GM18502 (cell line): ENCODE measurements at regions not wholly inside any gene's neighbourhood (a gene's known extent, or its start where the extent isn't known, plus 50 kb on each side); places are given as distances from the start of the nearest gene placed in this dataset.

ENCODE experiments used
- ATAC-seq: cut with Tn5 transposase; IDR thresholded peaks from one replicate; pipeline ENCODE4 v1.9.1; 2021; ENCODE audit warnings: mild to moderate bottlenecking; ENCODE audit not compliant: unreplicated experiment, poor library complexity

DNA sequence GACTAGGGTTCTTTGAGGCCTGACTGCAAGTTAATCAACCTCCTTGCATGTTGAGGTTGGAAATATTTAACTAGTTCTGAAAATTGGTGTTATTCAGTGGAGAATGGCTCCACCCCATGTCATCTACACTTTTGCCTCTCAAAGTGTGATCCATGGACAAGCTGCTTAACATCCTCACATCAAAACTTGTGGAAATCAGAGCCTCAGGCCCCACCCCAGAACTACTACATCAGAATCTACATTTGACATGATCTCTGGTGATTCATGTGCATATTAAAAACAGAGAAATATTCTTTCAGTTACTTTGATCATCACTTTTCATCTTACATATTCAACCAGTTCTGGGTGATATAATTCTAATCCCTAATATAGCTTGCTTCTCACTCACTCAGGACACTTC lies 632.9 kb downstream of the ARL4A start:
- ATAC-seq, result no peak

DNA sequence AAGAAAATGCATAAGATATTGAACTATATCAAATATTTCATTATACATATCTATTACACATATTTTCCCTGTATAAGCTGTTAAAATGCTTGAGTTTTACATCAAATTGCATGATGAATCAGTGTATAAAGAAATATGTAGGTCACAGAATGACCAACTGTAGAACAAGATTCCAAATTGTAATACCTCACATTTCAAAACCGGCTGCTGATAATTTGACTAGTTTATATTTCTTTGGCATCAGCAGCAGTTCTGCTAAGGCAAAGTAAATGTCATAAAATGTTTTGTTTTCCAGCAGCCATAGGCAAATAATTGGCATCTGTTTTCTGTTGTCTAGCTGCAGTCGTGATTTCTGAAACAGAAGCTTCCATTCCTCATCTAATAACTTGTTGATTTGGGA lies 633.9 kb downstream of the ARL4A start:
- no peak for ATAC-seq

DNA sequence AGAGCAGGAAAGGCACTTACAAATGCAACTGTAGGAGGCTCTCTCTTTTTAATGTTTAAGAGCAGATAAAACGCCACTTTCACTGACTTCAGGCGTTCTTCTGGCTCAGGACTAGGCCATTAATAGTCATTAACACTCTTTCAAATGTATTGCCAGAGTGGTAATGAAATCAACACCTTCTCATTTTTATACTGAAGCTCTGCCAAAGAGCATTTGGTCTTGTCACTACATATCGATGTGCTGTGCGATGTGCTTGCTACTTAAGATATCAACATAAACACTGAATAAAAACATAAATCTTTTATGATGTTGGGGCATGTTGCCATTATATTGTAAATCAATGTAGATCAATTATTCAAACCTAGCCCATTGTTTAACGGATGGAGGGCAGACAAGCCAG lies 634.7 kb downstream of the ARL4A start:
- ATAC-seq, result no peak

DNA sequence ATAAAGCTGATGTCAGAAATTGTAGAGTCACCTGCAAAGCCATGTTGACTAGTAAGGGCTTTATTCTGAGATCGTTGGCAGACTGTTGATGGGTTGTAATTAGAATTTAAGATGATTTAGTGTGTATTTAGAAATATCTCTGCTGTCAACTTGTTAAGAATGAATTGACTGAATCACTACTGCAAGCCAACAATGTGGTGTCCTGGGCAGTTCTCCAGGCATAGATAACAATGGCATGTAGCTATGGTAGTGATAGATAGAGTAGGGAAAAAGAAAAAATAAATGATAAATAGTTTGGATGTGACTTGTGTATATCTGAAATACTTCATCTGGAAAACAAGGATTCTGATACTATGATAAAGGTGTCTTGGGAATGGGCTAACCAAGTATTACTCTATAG lies 640.2 kb downstream of the ARL4A start:
- ATAC-seq, result no peak

DNA sequence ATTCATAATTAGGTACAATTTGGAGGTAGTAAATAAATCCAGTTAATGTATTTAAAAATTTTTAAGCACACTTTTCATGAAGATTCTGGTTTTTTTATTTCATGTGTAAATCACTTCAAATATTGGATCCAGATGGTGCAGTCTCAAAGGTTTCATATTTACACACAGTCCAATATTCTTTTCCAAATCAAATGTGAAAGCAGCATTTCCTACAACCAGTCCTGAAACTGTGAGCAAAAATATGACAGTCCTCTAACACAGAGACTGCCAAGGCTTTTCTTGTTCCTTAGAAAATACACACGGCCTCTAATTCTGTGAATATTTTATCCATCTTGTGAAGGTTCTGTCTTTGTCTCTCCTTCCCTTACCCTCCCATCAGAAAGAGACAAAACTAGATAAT lies 645.9 kb downstream of the ARL4A start:
- no peak for ATAC-seq

DNA sequence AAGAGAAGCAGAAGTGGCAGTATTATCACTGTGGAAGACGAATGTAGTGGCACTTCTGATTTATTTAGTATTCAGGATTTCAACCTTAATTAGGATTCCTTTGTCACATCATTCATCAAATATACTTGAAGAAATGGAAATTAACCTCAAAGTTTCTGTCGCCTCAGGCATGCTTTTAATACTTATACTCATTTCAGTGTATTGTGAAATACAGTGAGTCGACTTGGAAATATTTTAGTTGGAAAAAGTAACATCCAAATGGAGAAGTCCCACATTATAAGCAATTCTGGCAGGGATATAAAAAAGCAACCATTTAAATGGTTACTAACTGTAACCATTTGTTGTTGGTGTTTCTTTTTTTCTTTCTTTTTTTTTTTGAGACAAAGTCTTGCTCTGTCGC lies 648.8 kb downstream of the ARL4A start:
- ATAC-seq, result no peak

DNA sequence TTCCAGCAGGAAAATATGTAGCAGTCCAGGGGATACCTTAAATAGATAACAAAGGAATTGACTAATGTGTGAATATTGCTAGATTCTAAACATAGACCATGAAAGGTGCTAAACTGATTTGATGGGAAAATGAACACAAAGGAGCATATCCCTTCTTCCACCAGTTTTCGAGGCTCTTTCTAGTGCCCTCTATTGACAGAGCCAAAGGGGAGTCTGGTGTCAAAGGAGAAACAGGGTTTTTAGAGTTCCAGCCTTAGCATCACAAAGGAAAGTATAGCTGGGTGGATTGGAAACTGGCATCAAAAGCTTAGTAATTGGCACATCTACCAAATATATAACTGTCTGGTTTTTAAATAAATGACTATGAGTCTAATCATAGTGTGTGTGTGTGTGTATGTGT lies 636.8 kb downstream of the ETV1 start:
- no peak for ATAC-seq

DNA sequence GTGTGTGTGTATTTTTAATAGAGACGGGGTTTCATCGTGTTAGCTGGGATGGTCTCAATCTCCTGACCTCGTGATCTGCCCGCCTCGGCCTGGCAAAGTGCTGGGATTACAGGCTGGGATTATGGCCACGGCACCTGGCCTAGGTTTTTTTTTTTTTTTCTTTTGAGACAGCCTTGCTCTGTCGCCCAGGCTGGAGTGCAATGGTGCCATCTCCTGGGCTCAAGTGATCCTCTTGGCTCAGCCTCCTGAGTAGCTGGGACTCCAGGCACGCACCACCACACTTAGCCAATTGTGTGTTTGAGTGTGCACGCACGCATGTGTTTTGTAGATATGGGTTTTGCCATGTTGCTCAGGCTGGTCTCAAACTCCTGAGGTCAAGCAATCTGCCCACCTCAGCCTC lies 629.8 kb downstream of the ETV1 start:
- no peak for ATAC-seq

DNA sequence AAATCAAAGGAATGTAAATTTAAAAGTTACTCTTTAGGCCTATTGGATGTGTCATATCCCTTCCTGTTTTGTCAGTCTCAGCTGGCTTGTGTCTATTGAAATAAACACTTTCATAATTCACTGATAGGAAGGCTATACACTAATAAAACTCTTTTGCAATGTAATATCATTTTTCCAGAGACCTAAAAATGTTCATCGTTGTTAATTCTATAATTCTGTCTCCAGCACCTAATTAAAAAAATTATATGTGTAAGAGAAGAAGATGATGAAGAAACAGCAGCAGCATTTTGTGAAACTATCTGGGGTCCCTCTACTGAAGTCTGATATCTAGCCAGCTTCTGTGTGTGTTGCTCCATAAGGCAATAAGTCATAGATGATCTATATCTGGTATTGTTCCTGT lies 602.7 kb downstream of the ETV1 start:
- ATAC-seq, result no peak

DNA sequence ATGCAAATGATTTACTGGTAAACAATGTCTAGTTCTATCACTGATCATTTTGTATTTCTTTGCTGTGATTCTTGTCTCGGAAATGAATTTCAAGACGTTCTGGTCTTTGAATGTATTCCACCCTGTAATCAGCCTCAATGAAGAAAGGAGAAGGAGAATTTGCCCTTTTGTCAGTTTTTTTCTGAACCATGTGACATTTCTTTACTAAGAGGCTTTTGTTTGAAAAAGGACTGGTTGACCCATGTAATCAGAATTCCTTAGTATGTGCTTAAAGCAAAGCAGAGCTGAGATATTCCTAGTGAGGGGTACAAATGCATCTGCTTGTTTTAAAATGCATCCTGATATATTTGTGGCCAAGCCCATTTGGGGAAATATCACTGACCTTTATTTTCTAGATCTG lies 581.6 kb downstream of the ETV1 start:
- ATAC-seq, result no peak

DNA sequence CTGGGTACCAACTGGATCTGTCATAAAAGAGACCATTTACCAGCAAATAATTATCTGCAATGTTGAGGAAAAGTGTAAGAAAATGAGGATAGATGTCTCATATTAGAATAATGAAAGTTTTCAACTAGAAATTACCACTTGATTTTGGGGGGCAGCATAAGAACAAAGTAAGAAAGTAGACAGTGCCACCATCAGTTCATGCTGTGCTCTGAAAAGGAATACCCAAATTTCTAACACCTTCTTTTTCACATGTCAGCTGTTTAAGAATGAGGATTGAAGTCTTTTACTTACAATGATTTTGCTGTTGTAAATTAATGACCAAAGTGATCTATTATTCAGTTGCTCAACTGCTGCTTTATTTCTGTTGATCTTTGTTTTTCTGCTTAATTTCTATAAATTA lies 578.3 kb downstream of the ETV1 start:
- ATAC-seq, result no peak

DNA sequence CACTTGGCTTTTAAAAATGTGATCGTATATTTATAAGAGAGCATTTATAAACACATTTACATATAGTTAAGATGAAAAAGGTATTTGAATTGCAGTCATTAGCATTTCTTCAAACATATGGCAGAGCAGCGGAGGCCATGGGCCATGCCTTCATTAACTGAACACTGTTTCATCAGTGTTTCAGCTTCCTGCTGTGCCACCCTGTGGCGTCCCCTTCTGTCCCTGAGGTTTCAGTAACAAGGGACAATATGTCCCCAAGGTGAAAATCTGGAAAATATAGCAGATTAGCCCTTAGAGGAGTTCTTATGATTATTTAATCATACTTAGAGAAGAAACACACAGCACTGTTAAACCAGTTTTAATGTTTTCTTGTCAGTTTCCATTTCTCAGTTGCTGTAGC lies 577.8 kb downstream of the ETV1 start:
- ATAC-seq, result no peak

DNA sequence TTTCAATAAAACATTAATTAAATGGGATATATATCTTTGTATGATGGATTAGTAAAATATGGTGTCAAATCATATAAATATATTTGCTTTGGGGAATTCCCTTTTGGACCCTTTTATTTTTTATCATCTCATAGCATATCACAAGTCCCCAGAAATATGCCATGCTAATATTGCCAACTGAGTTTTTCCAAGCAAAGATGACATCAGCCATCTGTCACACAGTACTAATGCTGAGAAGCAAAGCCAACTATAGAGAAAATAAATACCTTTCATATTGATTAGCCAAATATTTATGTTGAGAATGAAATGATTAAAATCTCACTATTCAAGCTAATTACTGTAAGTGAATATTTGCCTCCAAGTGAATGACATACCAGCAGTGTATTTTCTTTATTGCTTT lies 575.3 kb downstream of the ETV1 start:
- no peak for ATAC-seq

DNA sequence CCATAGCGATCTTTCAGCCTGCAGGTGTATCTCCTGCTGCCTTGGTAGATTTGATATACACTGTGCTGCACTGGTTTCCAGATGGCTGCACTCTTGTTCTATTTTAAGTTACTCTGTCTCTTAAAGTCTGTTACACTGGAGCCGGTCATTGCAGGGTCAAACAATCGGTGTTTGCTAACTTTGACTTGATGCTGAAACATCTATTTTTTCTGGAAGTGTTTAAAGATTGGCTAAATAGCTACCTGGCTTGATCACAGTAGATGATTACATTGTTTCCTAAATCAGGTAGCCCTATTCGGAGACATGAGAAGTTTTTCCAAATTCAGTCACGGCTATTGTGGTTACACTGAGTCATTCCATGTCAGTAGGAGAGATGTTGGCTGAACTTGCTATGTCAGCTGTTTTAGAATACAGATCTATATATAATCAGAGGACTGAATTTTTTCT lies 574.8 kb downstream of the ETV1 start:
- ATAC-seq, result no peak

DNA sequence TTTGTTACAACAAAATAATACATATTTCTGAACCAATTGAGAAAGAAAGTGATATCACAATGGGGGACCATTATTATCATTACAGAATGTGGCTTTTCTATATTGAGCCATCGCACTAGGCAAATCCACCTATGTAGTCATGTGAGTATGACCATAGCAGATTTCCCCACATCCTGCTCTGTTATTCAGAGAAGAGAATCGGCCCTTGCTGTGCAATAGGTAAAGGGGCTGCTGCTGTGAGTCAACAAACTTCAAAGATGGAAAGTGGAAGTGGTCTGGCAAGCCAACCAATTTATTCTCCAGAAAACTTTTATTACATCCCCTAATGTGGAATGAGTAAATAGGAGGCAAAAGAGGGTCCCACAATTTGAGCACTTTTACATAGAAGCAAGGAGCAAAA lies 573.4 kb downstream of the ETV1 start:
- ATAC-seq, result no peak

DNA sequence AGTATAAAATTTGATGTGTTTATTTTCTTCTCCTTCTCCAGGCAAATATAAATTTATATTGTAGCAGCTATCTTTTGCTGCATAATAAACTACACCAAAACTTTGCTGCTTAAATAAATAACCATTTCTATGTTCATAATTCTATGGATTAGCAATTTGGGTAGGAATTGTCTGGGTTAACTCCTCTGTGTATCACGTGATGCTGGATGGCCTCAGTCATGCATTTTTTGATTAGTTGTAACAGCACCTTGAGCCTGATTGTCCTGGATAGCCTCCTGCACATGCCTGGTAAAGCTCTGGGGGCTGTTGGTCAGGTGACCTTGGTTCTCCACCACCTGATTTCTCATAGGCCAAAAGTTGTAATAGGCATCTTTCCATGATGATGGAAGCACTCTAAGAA lies 572.9 kb downstream of the ETV1 start:
- no peak for ATAC-seq

DNA sequence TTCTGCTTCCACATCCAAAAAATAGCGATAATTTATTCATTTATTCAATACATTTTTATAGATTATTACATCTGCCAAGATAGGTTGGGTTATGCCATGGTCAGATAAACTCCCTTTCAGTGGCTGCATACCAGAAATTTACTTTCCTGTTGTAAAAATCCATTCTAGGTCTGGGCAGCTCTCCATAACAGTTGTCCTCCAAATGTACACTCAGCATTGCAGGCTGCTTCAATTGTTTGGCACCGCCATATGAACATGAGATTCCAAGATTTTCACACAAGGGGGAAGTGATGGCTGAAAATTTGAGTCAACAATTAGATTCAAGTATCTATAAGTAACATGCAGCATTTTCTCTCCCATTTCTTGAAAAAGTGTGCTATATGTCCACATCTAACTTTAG lies 568.7 kb downstream of the ETV1 start:
- ATAC-seq, result no peak

DNA sequence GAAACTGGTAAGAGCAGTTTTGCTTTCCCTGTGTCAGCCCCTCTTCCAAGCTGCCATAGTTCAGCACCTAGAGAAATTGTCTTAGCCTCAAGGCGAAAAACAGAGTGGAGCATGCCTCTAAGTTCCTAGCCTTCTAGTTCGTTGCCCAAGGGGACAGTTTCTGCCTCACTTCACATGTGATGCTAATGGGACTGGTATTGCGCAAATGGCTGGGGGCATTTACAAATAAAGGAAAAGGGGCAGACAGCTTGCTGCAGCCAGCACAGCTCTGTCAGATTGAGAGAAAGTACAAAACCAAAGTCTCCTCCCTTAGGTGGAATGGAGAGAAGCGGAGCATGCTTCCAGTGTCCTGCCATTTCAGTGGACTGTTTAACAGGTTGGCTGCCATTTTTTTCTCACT lies 567.7 kb downstream of the ETV1 start:
- ATAC-seq, result no peak

DNA sequence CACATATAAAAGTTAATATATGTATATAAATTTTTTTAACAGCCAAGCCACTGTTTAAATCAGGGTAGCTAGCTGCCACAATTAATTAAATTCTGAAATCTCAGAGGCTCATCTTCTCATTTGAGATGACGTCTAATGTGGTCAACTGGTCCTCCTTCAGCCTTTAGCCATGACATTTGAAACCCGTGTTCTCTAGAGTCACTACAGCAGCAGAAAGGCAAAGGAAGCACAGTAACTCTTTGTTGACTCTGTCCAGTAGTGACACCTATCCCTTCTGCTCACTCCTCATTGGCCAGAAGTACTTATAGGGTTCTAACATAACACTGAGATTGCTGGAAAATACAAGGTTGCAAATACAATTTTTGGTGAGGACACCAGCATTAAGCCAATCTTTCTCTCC lies 555.5 kb downstream of the ETV1 start:
- no peak for ATAC-seq

DNA sequence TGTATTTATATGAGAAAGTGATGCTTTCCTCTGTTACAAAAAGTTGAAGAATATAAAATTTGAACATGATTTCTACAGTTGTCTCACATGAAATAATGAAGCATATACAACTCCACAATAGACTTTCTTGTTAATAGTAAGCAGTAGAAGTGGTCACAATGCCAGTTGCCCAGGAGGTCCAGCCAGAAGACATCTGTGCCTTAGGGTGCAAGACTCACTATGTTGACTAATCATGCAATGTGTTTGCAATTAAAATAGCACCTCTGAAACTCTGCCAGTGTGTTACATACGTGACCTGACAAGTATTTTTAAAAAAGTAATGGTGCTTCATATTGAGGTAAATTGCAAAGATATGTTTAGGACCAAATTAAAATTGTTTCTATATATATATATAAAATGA lies 547.2 kb downstream of the ETV1 start:
- no peak for ATAC-seq

DNA sequence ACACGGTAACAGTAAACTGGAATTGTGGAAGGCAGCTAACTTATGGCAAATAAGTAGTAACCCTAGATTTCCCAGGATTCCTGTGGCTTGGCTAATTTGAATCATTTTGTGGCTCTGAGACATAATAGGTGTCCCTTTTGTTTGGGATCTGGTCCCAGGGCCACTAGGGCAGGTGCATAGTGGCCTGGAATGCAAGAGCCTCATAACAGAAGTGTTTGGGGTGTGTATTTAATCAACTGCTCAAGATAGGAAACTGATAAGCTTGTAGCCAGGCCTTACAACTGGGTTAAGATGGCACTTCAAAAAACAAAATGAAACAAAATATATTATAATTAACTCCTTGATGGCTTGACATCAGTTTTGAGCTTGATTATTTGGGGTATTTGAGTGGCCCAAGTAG lies 541.8 kb downstream of the ETV1 start:
- ATAC-seq, result no peak

DNA sequence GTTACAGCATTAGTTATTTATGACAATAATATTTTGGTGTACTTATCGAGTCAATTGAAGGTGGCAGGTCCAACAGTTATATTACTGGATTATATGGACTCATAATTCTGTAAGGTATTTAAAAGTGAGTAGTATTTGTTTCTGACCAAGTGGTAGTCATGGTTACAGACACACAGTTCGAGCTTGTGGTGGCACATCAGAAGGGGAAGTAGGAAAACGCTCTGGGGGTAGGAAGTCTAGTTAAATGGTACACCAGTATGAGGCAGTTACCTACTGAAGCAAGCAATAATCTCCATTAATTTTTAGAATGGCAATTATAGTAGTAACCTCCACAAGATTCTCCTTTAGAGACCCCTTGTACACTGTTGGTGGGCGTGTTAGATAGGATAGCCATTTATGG lies 541.2 kb downstream of the ETV1 start:
- ATAC-seq, result no peak

DNA sequence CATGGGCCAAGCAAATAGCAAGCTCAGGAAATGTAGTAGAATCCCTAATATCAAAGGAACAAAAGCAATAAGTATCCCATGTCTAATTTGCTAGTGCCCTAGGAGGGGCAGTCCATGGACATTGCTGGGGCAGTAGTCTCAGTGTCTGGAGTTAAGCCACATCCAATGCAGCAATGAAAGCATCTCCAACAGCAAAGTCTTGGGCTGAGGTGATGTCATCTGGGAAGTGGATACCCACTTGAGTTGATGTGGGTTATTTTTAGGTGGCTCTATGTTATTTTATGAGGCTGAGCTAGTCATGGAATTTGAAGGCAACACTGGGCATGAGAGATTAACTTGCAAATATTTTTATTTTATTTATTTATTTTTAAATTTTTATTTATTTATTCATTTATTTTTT lies 540.0 kb downstream of the ETV1 start:
- ATAC-seq, result no peak
